Activated CD8-positive, alpha-beta T cell treated with anti-CD3 and anti-CD28 coated beads, Interleukin-2, amount 10 ng/mL, durations not matched to agents 7 days and 5 days (primary cell): ENCODE measurements at regions not wholly inside any gene's neighbourhood (a gene's known extent, or its start where the extent isn't known, plus 50 kb on each side); places are given as distances from the start of the nearest gene placed in this dataset.
"Not testable (repeated sequence)": the region's sequence is repeated elsewhere in the genome, so short reads cannot be mapped to it uniquely, and the experiment has no call there.

ENCODE experiments used
- ATAC-seq: fragments of 150-1000 bp; cut with Tn5 transposase; one replicate; pipeline ENCODE4 v1.10.0; 2021; ENCODE audit warnings: moderate library complexity
- CTCF ChIA-PET: fragments of 350-600 bp; sonication (Branson Sonifier 250); formaldehyde crosslinking; loops from one replicate; lab custom pipeline; 2021; ENCODE audit warnings: antibody characterized with exemption; lab: Charles Lee
- POLR2A ChIA-PET: fragments of 350-600 bp; sonication (Branson Sonifier 250); formaldehyde crosslinking; loops from one replicate; lab custom pipeline; 2021; ENCODE audit warnings: antibody characterized with exemption; lab: Charles Lee
- DNase-seq: peaks from one replicate; pipeline ENCODE4 v3.0.0-alpha.2; 2020
- H3K27ac Mint-ChIP-seq: one replicate; pipeline ENCODE4 v1.8.0; 2021; ENCODE audit warnings: mild to moderate bottlenecking, mixed read lengths
- H3K27me3 Mint-ChIP-seq: one replicate; pipeline ENCODE4 v1.8.0; 2021; ENCODE audit warnings: low read depth, mixed read lengths
- H3K36me3 Mint-ChIP-seq: one replicate; pipeline ENCODE4 v1.8.0; 2021; ENCODE audit warnings: low read depth, mixed read lengths
- H3K4me1 Mint-ChIP-seq: one replicate; pipeline ENCODE4 v1.8.0; 2021; ENCODE audit warnings: low read depth, mixed read lengths
- H3K4me3 Mint-ChIP-seq: one replicate; pipeline ENCODE4 v1.8.0; 2021; ENCODE audit warnings: mild to moderate bottlenecking, mixed read lengths
- H3K9me3 Mint-ChIP-seq: one replicate; pipeline ENCODE4 v1.8.0; 2022; ENCODE audit warnings: mixed read lengths; ENCODE audit not compliant: insufficient read depth

GRCh38 chr15:69684823-69685222 lies 232.2 kb downstream of the RPLP1 start:
- CTCF ChIA-PET, H3K4me3 Mint-ChIP-seq, H3K27ac Mint-ChIP-seq, DNase-seq, H3K27me3 Mint-ChIP-seq, ATAC-seq: not testable (repeated sequence)
- POLR2A ChIA-PET, result interaction anchor here (0.6 kb wide), 1 partner anchor 29 kb away, joined by 3 read pairs; no protein-coding TSS in a partner anchor
- peaks cover 20% of the 10 kb centered on the region for H3K4me1 Mint-ChIP-seq
- peaks cover 14% of the 10 kb centered on the region for H3K9me3 Mint-ChIP-seq
- H3K36me3 Mint-ChIP-seq, result peaks cover 17% of the 10 kb centered on the region

- H3K36me3 Mint-ChIP-seq, result peaks cover 22% of the 10 kb centered on the region
- ATAC-seq, result no peak
- peaks cover 10% of the 10 kb centered on the region for H3K27me3 Mint-ChIP-seq
- H3K9me3 Mint-ChIP-seq, result peaks cover 14% of the 10 kb centered on the region
- DNase-seq, result no peak
- POLR2A ChIA-PET, result interaction anchor here (0.6 kb wide), 1 partner anchor 28 kb away, joined by 3 read pairs; no protein-coding TSS in a partner anchor
- no peak overlapping the region for H3K4me3 Mint-ChIP-seq
- peaks cover 10% of the 10 kb centered on the region for H3K4me1 Mint-ChIP-seq
- CTCF ChIA-PET, result interaction anchor here (1.1 kb wide), 1 partner anchor 28 kb away, joined by 3 read pairs; no protein-coding TSS in a partner anchor
- H3K27ac Mint-ChIP-seq, result no peak overlapping the region
These were observed 233.2 kb downstream of the RPLP1 start for GRCh38 chr15:69685512-69686452.

- H3K27ac Mint-ChIP-seq, result no peak overlapping the region
- no peak for ATAC-seq
- peaks cover 12% of the 10 kb centered on the region for H3K27me3 Mint-ChIP-seq
- H3K4me1 Mint-ChIP-seq, result peaks cover 10% of the 10 kb centered on the region
- ChIA-PET POLR2A (no interaction called here), CTCF (interaction anchor here (1.1 kb wide), 1 partner anchor 28 kb away, joined by 3 read pairs; no protein-coding TSS in a partner anchor)
- peaks cover 22% of the 10 kb centered on the region for H3K36me3 Mint-ChIP-seq
- peaks cover 14% of the 10 kb centered on the region for H3K9me3 Mint-ChIP-seq
- no peak overlapping the region for H3K4me3 Mint-ChIP-seq
- no peak for DNase-seq
These were observed 234.0 kb downstream of the RPLP1 start for GRCh38 chr15:69686626-69687025.

GRCh38 chr15:69689133-69689532 lies 236.5 kb downstream of the RPLP1 start:
- Mint-ChIP-seq H3K36me3 (peaks cover 22% of the 10 kb centered on the region), H3K9me3 (peaks cover 7% of the 10 kb centered on the region), H3K27ac (no peak overlapping the region), H3K4me3 (no peak overlapping the region), H3K27me3 (peaks cover 21% of the 10 kb centered on the region), H3K4me1 (peaks cover 1% of the 10 kb centered on the region)
- ChIA-PET CTCF (no interaction called here), POLR2A (no interaction called here)
- ATAC-seq (no peak), DNase-seq (no peak)

- Mint-ChIP-seq H3K36me3 (peaks cover 18% of the 10 kb centered on the region), H3K27me3 (peaks cover 23% of the 10 kb centered on the region), H3K4me3 (no peak overlapping the region), H3K9me3 (peaks cover 7% of the 10 kb centered on the region), H3K4me1 (no peaks in the 10 kb centered on the region), H3K27ac (no peak overlapping the region)
- CTCF ChIA-PET, result no interaction called here
- DNase-seq, result no peak
- POLR2A ChIA-PET, result no interaction called here
- no peak for ATAC-seq
These were observed 238.8 kb downstream of the RPLP1 start for GRCh38 chr15:69691307-69692015.

GRCh38 chr15:69692342-69692741 lies 239.7 kb downstream of the RPLP1 start:
- H3K9me3 Mint-ChIP-seq, result peaks cover 7% of the 10 kb centered on the region
- DNase-seq (no peak), ATAC-seq (no peak)
- no peak overlapping the region for H3K27ac Mint-ChIP-seq
- POLR2A ChIA-PET, result no interaction called here
- peaks cover 15% of the 10 kb centered on the region for H3K27me3 Mint-ChIP-seq
- no peak overlapping the region for H3K4me3 Mint-ChIP-seq
- peaks cover 18% of the 10 kb centered on the region for H3K36me3 Mint-ChIP-seq
- CTCF ChIA-PET, result no interaction called here
- H3K4me1 Mint-ChIP-seq, result no peaks in the 10 kb centered on the region

- H3K9me3 Mint-ChIP-seq, result peaks cover 7% of the 10 kb centered on the region
- POLR2A ChIA-PET, result no interaction called here
These were observed 240.4 kb downstream of the RPLP1 start for GRCh38 chr15:69693059-69693458.

GRCh38 chr15:69696946-69697345 lies 244.3 kb downstream of the RPLP1 start:
- CTCF ChIA-PET, result interaction anchor here (1.2 kb wide), 1 partner anchor 15 kb away, joined by 3 read pairs; no protein-coding TSS in a partner anchor
- no peak for DNase-seq
- Mint-ChIP-seq H3K4me1 (no peaks in the 10 kb centered on the region), H3K27me3 (peaks cover 14% of the 10 kb centered on the region), H3K4me3 (no peak overlapping the region), H3K27ac (no peak overlapping the region), H3K36me3 (peaks cover 2% of the 10 kb centered on the region), H3K9me3 (no peaks in the 10 kb centered on the region)
- POLR2A ChIA-PET, result no interaction called here
- ATAC-seq, result no peak

More at GRCh38 chr15:69693059-69693458, 240.4 kb downstream of the RPLP1 start:
- ATAC-seq, result no peak
- H3K4me1 Mint-ChIP-seq, result no peaks in the 10 kb centered on the region
- DNase-seq, result no peak
- H3K27ac Mint-ChIP-seq, result no peak overlapping the region
- H3K4me3 Mint-ChIP-seq, result no peak overlapping the region
- H3K27me3 Mint-ChIP-seq, result peaks cover 15% of the 10 kb centered on the region
- H3K36me3 Mint-ChIP-seq, result peaks cover 18% of the 10 kb centered on the region
- CTCF ChIA-PET, result interaction anchor here (0.9 kb wide), 1 partner anchor 349 kb away, joined by 3 read pairs; no protein-coding TSS in a partner anchor

GRCh38 chr15:69697916-69698315 lies 245.3 kb downstream of the RPLP1 start:
- POLR2A ChIA-PET, result no interaction called here

GRCh38 chr15:69699096-69699495 lies 246.5 kb downstream of the RPLP1 start:
- DNase-seq (no peak), ATAC-seq (no peak)
- ChIA-PET CTCF (no interaction called here), POLR2A (no interaction called here)
- Mint-ChIP-seq H3K36me3 (peaks cover 2% of the 10 kb centered on the region), H3K27ac (no peak overlapping the region), H3K9me3 (no peaks in the 10 kb centered on the region), H3K4me1 (no peaks in the 10 kb centered on the region), H3K27me3 (peaks cover 6% of the 10 kb centered on the region), H3K4me3 (no peak overlapping the region)

More at GRCh38 chr15:69697916-69698315, 245.3 kb downstream of the RPLP1 start:
- H3K4me3 Mint-ChIP-seq, result no peak overlapping the region
- CTCF ChIA-PET, result no interaction called here
- no peak overlapping the region for H3K27ac Mint-ChIP-seq
- no peaks in the 10 kb centered on the region for H3K9me3 Mint-ChIP-seq
- ATAC-seq (no peak), DNase-seq (no peak)
- H3K27me3 Mint-ChIP-seq, result peaks cover 12% of the 10 kb centered on the region
- peaks cover 2% of the 10 kb centered on the region for H3K36me3 Mint-ChIP-seq
- H3K4me1 Mint-ChIP-seq, result no peaks in the 10 kb centered on the region

GRCh38 chr15:69700380-69700779 lies 247.8 kb downstream of the RPLP1 start:
- ATAC-seq (no peak), DNase-seq (no peak)
- H3K4me3 Mint-ChIP-seq, result no peak overlapping the region
- CTCF ChIA-PET, result no interaction called here
- peaks cover 2% of the 10 kb centered on the region for H3K36me3 Mint-ChIP-seq
- POLR2A ChIA-PET, result interaction anchor here (0.6 kb wide), 2 partner anchors 1017 to 1623 kb away, joined by 3 read pairs; no protein-coding TSS in a partner anchor
- H3K9me3 Mint-ChIP-seq, result no peaks in the 10 kb centered on the region
- no peak overlapping the region for H3K27ac Mint-ChIP-seq
- no peaks in the 10 kb centered on the region for H3K4me1 Mint-ChIP-seq
- peaks cover 6% of the 10 kb centered on the region for H3K27me3 Mint-ChIP-seq
